GM12878 (cell line): ENCODE measurements at regions not wholly inside any gene's neighbourhood (a gene's known extent, or its start where the extent isn't known, plus 50 kb on each side); places are given as distances from the start of the nearest gene placed in this dataset.

Experiments
- ATAC-seq: fragments of 200-7000 bp; cut with Tn5 transposase; 3 replicates; pipeline ENCODE4 v1.9.1; 2020; ENCODE audit warnings: mild to moderate bottlenecking, moderate library complexity
- BruUV-seq: library from RNA; stranded (reverse); fragments of 400-500 nt; replicated peaks from 2 replicates; lab custom pipeline; 2021; lab: Mats Ljungman, UMichigan
- CTCF ChIA-PET: fragments of 300-600 bp; sonication (Branson Sonifier 250); formaldehyde crosslinking; extraction: SDS; loops from one replicate; lab custom pipeline; 2021; ENCODE audit warnings: inconsistent platforms; lab: Yijun Ruan, JAX
- POLR2A ChIA-PET: fragments of 350-600 bp; formaldehyde crosslinking; extraction: SDS; loops from one replicate; lab custom pipeline; 2021; ENCODE audit warnings: inconsistent platforms; lab: Charles Lee
- RAD21 ChIA-PET: fragments of 300-600 bp; sonication (Branson Sonifier 250); formaldehyde crosslinking; loops from one replicate; lab custom pipeline; 2023; ENCODE audit warnings: antibody characterized with exemption; ENCODE audit not compliant: unreplicated experiment; lab: Charles Lee
- SMC1A ChIA-PET: fragments of 300-600 bp; sonication (Branson Sonifier 250); formaldehyde crosslinking; loops from one replicate; lab custom pipeline; 2023; ENCODE audit not compliant: unreplicated experiment, uncharacterized antibody; lab: Charles Lee
- DNase-seq: peaks from one replicate; pipeline ENCODE4 v3.0.0-alpha.2; 2011; ENCODE audit warnings: low read depth, low spot score
- FAIRE-seq: peaks from 3 replicates; lab custom pipeline; 2011; peaks lifted over from hg19 to GRCh38; lab: Jason Lieb, UNC
- H2AFZ ChIP-seq: 2 replicates; pipeline ENCODE4 v1.6.0; 2011; ENCODE audit warnings: low read depth, low read length, control low read depth; ENCODE audit not compliant: control insufficient read depth
- H3K27ac ChIP-seq: 2 replicates; pipeline ENCODE4 v1.5.1; 2011; ENCODE audit warnings: control low read depth; ENCODE audit not compliant: control insufficient read depth, insufficient read depth
- H3K27me3 ChIP-seq, 2 experiments: replicated peaks in 1 of 2; 2 replicates each; pipeline versions ENCODE4 v1.6.0 to v1.6.1; 2011; ENCODE audit warnings: low read length in 1 of 2; ENCODE audit not compliant: control insufficient read depth in 2 of 2, insufficient read depth in 2 of 2
- H3K36me3 ChIP-seq, 2 experiments: 2 replicates each; pipeline ENCODE4 v1.5.1; 2011; ENCODE audit warnings: low read length in 1 of 2; ENCODE audit not compliant: control insufficient read depth in 2 of 2, insufficient read depth in 2 of 2
- H3K4me1 ChIP-seq: 2 replicates; pipeline ENCODE4 v1.6.1; 2011; ENCODE audit warnings: mild to moderate bottlenecking, low read length, moderate library complexity, mixed read lengths; ENCODE audit not compliant: control insufficient read depth, insufficient read depth
- H3K4me2 ChIP-seq: 2 replicates; pipeline ENCODE4 v1.6.0; 2011; ENCODE audit warnings: control low read depth; ENCODE audit not compliant: control insufficient read depth, insufficient read depth
- H3K4me3 ChIP-seq: fragments of 200-600 bp; sonication (generic); 2 replicates; pipeline ENCODE4 v1.5.1; 2016
- H3K79me2 ChIP-seq: 2 replicates; pipeline ENCODE4 v1.6.0; 2011; ENCODE audit warnings: low read length; ENCODE audit not compliant: control insufficient read depth, insufficient read depth
- H3K9ac ChIP-seq: 2 replicates; pipeline ENCODE4 v1.8.0; 2011; ENCODE audit warnings: low read length, control low read depth, mixed read lengths; ENCODE audit not compliant: control insufficient read depth, insufficient read depth
- H3K9me3 ChIP-seq: replicated peaks from 3 replicates; pipeline ENCODE4 v1.5.1; 2011; ENCODE audit warnings: mild to moderate bottlenecking, low read length; ENCODE audit not compliant: control insufficient read depth, insufficient read depth
- H4K20me1 ChIP-seq: 2 replicates; pipeline ENCODE4 v1.6.0; 2011; ENCODE audit not compliant: control insufficient read depth, insufficient read depth
- BCLAF1 ChIP-seq: fragments of 450-650 bp; IDR thresholded peaks from 2 replicates; pipeline ENCODE4 v1.6.1; 2017; ENCODE audit warnings: antibody characterized with exemption, mild to moderate bottlenecking, moderate library complexity
- CREM ChIP-seq: IDR thresholded peaks from 2 replicates; pipeline ENCODE4 v1.6.1; 2014; ENCODE audit warnings: antibody characterized with exemption, low read depth
- E2F8 ChIP-seq: fragments of 450-650 bp; IDR thresholded peaks from 2 replicates; pipeline ENCODE4 v1.6.1; 2018; ENCODE audit warnings: mild to moderate bottlenecking, low read depth, moderate library complexity; ENCODE audit not compliant: partially characterized antibody
- ESRRA ChIP-seq: IDR thresholded peaks from 2 replicates; pipeline ENCODE4 v1.6.1; 2012; ENCODE audit warnings: mild to moderate bottlenecking, low read length, improper control_type of control experiment
- IKZF2 ChIP-seq, 2 experiments: fragments of 450-650 bp; IDR thresholded peaks; 2 replicates each; pipeline ENCODE4 v1.6.1; 2017; ENCODE audit warnings: mild to moderate bottlenecking in 2 of 2, moderate library complexity in 2 of 2
- MEF2A ChIP-seq: IDR thresholded peaks from 2 replicates; pipeline ENCODE4 v1.6.1; 2011; ENCODE audit warnings: low read depth, mild to moderate bottlenecking, low read length, moderate library complexity; ENCODE audit not compliant: insufficient read depth
- MYC ChIP-seq: IDR thresholded peaks from 2 replicates; pipeline ENCODE4 v1.6.1; 2011; ENCODE audit warnings: mild to moderate bottlenecking, low read length, moderate library complexity, inconsistent platforms; ENCODE audit not compliant: insufficient read depth, insufficient replicate concordance, insufficient read length, severe bottlenecking
- POLR2A ChIP-seq: IDR thresholded peaks from 2 replicates; pipeline ENCODE4 v1.6.1; 2011; ENCODE audit warnings: low read depth, mild to moderate bottlenecking, low read length
- RAD51 ChIP-seq: fragments of 450-650 bp; IDR thresholded peaks from 2 replicates; pipeline ENCODE4 v1.6.1; 2016; ENCODE audit warnings: moderate library complexity, mild to moderate bottlenecking, inconsistent platforms
- RUNX3 ChIP-seq: IDR thresholded peaks from 2 replicates; pipeline ENCODE4 v1.6.1; 2012; ENCODE audit warnings: low read length, inconsistent platforms
- TBL1XR1 ChIP-seq: IDR thresholded peaks from 2 replicates; pipeline ENCODE4 v1.6.1; 2012; ENCODE audit warnings: low read depth, low read length, improper control_type of control experiment
- YY1 ChIP-seq: IDR thresholded peaks from 2 replicates; pipeline ENCODE4 v1.6.1; 2011; ENCODE audit warnings: low read depth, mild to moderate bottlenecking, low read length
- ZBTB33 ChIP-seq: fragments of 450-650 bp; IDR thresholded peaks from 2 replicates; pipeline ENCODE4 v1.6.1; 2017; ENCODE audit warnings: mild to moderate bottlenecking
- ZNF384 ChIP-seq: IDR thresholded peaks from 2 replicates; pipeline ENCODE4 v1.6.1; 2012; ENCODE audit warnings: low read depth, mild to moderate bottlenecking, low read length, improper control_type of control experiment, borderline replicate concordance
- ZNF687 ChIP-seq: fragments of 450-650 bp; IDR thresholded peaks from 2 replicates; pipeline ENCODE4 v1.6.1; 2017; ENCODE audit warnings: mild to moderate bottlenecking, moderate library complexity
- in situ Hi-C: fragments of 300-500 bp; cut with MboI; formaldehyde crosslinking; loops from 9 replicates; pipeline ENCODE4 v1.14.3; 2018; ENCODE audit warnings: mixed read lengths
- intact Hi-C: fragments of 100-400 bp; cut with micrococcal nuclease; formaldehyde crosslinking; loops from one replicate; pipeline ENCODE4 v1.14.2; 2022; ENCODE audit not compliant: unreplicated experiment

GRCh38 chr10:113300201-113300600 lies 252.7 kb upstream of the HABP2 start:
- Histone ChIP-seq H4K20me1 (no peaks in the 10 kb centered on the region), H2AFZ (no peak overlapping the region), H3K36me3 (no peaks in the 10 kb centered on the region), H3K4me2 (no peak overlapping the region), H3K9me3 (no peaks in the 10 kb centered on the region; the same call in 2 of the 3 replicates), H3K4me1 (no peaks in the 10 kb centered on the region), H3K27me3 (no peaks in the 10 kb centered on the region), H3K27ac (no peak overlapping the region), H3K79me2 (no peaks in the 10 kb centered on the region), H3K9ac (no peak overlapping the region), H3K4me3 (no peak overlapping the region)
- DNase-seq = no peak
- ATAC-seq = no peak
- ChIA-PET CTCF (no interaction called here), SMC1A (no interaction called here), RAD21 (no interaction called here), POLR2A (no interaction called here)
- BruUV-seq = no TSS peak
- intact Hi-C loops = no loop called here
- in situ Hi-C loops = no loop called here
- no peak for FAIRE-seq
- TF ChIP-seq ESRRA (no peak), RUNX3 (no peak), E2F8 (no peak), BCLAF1 (no peak), YY1 (no peak), IKZF2 (IDR thresholded peaks at IDR 0.05) (no peak), CREM (no peak), TBL1XR1 (no peak), ZNF384 (no peak), ZBTB33 (no peak), MEF2A (no peak), ZNF687 (no peak), MYC (no peak), RAD51 (no peak), POLR2A (no peak)
